Stimulated activated CD4-positive, alpha-beta T cell treated with anti-CD3 and anti-CD28 coated beads, Interleukin-4, amount 100 ng/mL, for 1 hour (primary cell): ENCODE measurements at regions not wholly inside any gene's neighbourhood (a gene's known extent, or its start where the extent isn't known, plus 50 kb on each side); places are given as distances from the start of the nearest gene placed in this dataset.

Experiments used
- DNase-seq: peaks from one replicate; pipeline ENCODE4 v3.0.0-alpha.2; 2020

GRCh38 chr10:24041834-24042233, 167.1 kb upstream of the KIAA1217 start:
- no peak for DNase-seq

DNA sequence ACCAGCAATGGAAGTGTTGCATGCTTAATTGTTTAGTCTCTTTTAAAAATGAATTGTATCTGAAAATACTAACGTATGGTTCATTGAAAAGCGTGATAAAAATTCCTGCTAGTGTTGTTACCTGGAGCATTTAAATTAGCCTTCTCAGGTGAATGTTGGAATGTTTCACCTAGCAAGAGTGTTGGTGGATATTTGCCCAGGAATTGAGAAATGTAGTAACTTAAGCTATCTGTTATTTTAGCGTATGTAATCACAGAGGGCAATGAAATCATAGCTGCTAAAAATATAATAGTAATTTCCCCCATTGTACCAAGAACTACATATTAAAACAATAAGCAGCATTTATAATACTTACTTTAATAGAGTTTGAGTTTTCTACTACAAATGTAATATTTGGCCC, 166.1 kb upstream of the KIAA1217 start:
- no peak for DNase-seq

DNA sequence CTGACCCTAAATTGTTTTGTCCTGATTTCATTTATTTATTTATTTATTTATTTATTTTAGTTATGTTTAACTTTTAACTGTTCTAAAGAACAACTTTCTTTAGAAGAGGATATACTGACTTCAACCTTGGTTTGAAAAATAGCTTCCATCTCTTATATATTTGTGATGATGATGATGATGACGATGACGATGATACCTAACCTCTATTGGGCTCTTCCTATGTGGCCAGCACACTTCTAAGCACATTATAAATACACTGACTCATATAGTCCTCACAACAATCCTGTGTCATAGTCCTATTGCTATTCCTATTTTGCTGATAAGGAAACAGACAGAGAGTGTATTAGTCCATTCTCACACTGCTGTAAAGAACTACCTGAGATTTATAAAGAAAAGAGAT, 162.9 kb upstream of the KIAA1217 start:
- no peak for DNase-seq

DNA sequence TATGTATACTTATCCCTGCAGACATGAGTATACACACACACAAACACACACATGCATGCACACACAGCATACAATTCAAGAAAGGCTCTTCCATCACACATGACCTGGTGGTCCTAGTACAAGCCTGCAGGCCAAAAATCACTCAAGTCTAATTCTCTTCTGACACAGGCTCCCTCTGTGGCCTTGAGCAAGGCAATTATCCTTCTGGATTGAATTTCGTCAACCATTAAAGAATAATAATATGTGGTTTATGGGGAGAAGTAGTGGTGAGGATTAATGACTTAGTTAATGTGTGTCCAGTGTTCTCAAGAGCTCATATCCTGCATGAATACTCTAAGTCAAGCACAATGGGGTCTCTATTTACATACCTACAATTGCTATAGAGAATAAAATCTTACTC, 161.8 kb upstream of the KIAA1217 start:
- DNase-seq: no peak

DNA sequence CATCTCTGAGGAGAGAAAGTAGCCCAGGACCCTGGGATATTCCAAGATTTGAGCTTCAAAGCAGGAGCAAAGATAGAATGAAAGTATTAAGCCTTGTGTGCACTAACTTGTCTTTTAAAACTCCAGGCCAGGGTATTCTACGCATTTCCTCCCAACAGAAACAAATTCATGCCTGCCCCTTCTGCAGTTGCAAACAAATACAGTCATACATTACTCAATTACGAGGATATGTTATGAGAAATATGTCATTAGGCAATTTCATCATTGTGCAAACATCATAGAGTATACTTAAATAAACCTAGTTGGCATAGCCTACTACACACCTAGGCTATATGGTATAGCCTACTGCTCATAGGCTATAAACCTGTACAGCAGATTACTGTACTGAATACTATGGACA, 154.5 kb upstream of the KIAA1217 start:
- no peak for DNase-seq

DNA sequence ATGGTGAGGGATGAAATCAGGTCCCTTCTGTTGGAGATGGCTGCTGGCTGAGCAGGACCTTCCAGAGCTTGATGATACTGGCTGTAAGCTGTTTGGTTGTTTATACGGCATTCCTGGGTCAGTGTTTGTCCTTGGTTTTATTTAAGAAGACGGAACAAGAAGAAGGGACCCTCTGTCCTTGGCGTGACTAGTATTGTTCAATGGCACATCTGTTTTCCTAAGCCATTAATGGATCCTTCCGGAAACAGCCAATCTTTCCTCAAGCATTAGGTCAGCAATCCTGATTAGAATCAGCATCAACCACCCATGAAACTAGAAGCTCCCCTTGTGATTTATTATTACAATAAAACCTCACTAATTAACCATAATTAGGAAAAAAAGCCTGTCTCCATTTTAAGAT, 128.7 kb upstream of the KIAA1217 start:
- DNase-seq: no peak

- no peak for DNase-seq
Measured at GRCh38 chr10:24086296-24087086, 122.4 kb upstream of the KIAA1217 start.

GRCh38 chr10:24091256-24091655, 117.7 kb upstream of the KIAA1217 start:
- no peak for DNase-seq

GRCh38 chr10:24096281-24096680, 112.7 kb upstream of the KIAA1217 start:
- DNase-seq: no peak

DNA sequence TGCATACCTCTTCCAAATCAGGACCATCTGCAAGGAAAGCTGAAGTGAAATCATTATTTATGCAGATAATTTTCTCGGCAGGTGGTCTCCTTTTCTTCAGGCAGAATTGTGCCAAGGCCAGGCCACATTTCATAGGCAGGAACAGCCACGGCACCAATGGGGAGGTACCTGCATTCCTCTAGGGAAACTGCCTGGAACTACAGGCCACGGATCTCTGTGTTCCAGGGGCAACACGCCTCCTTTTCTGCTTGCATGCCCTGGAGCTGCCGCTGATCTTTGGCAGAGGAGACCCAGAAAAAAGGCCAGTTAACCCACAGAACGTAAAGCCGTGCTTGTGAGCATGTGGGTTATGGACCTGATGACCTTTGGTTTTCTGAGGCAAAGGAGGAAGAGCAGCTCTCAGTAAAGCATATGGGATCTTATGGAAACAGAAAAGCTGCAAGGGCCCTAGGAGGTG, 111.2 kb upstream of the KIAA1217 start:
- DNase-seq: no peak

DNA sequence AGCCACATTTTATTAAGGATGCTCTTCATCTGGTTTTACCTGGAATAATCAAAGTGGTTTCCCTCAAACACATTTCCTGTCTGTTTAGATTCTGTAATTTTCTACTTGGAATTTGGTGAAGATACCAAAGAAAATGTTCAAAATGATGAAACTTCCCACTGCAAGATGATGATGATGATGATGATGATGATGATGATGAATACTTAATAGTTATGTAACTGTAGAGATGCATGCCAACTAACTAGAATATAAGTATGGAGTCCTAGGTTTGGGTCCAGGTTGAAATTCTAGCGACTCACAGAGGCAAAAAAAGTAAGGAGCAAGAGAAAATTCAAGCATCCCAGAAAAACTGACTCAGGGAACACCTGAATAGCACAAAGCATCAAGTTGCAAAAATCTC, 104.0 kb upstream of the KIAA1217 start:
- no peak for DNase-seq

DNA sequence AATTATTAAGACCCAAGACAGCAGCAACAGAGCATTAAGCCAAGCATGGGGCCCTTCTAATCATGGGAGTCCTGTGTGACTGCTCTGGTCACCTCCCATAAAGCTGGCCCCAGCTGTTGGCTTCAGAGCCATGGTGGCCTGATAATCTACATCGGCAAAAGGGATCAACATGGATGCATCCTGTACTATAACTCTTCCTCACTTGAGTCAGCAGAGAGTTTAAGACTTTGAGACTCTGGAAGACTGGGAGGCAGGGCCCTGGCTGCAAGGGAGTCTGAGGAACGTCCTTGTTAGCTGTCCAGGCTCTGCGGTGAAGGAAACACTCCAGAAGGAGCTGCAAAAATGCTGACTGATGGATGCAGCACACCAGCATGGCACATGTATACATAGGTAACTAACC, 95.0 kb upstream of the KIAA1217 start:
- no peak for DNase-seq

DNA sequence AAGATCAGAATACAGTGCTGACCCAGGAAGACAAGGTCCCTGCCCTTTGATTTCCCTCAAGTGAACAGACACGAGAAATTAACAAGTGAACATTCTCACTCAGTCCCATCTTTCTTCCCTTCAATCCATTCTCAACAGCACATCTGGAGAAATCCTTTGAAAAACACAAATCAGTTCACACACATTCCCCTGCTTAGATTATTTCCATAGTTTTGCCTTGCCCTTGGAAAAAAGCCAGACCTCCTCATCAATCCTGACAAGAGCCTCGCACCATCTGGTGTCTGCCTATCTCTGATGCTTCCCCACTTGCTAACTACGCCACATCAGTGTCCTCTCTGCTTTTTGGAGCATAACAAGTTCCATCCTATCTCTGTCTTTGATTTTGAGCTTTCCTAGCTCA, 94.4 kb upstream of the KIAA1217 start:
- no peak for DNase-seq

- no peak for DNase-seq
Measured at GRCh38 chr10:24115403-24115802, 93.5 kb upstream of the KIAA1217 start.

DNA sequence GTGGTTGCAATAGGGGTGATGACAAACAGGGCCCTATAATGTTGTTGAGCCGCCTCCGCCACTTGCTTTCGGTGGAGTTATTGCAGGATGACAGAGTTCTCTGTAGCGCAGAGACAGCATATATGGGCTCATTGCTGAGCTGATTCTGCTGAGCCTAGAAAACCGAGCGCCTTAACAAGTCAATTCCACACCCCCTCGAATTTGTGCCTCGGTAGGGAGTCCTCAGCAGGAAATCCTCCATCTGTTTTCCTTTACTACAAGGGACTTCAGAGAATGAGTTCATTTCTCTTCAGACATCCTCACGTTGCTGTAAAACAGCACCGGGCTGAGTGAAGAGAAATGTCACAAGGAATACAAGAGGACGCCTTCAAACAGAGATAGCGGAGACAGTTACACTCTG, 90.7 kb upstream of the KIAA1217 start:
- no peak for DNase-seq

- no peak for DNase-seq
Measured at GRCh38 chr10:24119896-24120295, 89.0 kb upstream of the KIAA1217 start.

DNA sequence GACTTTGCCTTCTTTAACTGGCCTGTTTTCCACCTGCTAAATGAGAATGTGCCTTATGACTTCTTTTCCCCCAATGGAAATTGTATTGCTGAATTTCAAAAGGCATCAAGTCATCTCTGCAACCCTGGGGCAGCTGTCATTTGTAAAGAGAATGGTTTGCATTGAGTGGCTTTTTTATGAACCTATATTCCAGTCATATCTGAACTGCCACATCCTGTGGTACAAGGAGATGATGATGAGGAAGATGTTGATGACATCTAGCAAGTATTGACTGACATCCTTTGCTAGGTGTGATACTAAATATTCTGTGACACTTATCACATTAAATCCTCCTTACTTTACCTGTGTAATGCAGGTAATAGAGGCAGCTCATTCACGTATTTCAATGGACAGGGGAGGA, 88.3 kb upstream of the KIAA1217 start:
- no peak for DNase-seq

DNA sequence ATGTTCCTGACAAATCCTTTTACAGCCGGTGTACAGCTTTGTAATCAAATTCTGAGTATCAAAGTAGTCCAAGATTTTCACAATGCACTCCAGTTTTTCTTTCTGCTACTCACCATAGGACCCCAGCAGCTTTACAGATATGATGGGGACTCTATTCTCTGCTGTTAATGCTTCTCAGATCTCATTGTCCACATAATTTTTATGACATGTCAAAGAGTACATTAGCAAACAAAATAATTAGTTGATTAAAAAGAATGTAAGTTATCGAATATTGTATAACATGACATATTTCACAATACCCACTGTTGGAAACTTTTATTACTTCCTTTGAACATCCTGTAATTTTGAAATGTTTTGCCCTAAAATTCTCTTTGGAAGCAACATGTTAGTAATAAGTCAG, 81.4 kb upstream of the KIAA1217 start:
- no peak for DNase-seq

- no peak for DNase-seq
Measured at GRCh38 chr10:24128066-24128730, 80.7 kb upstream of the KIAA1217 start.

- DNase-seq: no peak
Measured at GRCh38 chr10:24132741-24133140, 76.2 kb upstream of the KIAA1217 start.

- DNase-seq: no peak
Measured at GRCh38 chr10:24133835-24134234, 75.1 kb upstream of the KIAA1217 start.

- DNase-seq: no peak
Measured at GRCh38 chr10:24136070-24136469, 72.9 kb upstream of the KIAA1217 start.

DNA sequence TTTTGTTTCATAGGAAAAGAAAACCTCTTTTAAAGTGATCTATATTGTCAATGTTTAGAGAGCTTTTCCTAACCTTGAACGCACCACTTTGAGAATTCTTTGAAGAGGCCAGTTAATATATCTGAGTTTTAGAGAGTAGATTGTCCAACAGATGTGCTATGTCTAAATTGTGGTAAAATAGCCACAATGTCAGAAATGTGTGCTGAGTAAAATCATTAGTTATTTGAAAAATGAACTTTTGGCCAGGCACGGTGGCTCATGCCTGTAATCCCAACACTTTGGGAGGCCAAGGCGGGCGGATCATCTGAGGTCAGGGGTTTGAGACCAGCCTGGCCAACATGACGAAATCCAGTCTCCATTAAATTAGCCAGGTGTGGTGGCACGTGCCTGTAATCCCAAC, 61.6 kb upstream of the KIAA1217 start:
- no peak for DNase-seq

GRCh38 chr10:24149640-24150039, 59.3 kb upstream of the KIAA1217 start:
- no peak for DNase-seq

DNA sequence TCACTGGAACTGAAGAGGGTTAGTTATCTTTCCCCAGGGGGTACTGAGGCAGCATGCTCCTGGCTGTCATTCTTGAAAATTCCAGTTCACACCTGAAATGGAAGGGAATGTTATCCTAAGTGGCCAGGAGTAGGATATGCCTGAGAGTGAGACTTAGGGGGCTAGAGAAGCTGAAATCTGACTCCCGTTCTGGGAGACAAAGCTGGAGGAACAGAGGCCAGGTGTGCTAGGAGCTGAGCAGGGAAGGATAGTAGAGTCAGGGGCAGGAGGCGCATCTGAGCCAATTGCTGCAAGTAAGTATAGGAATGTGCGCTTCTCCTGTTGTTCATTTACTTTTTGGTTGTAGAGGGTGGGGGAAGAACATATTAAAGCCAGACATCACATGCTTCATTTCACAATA, 58.1 kb upstream of the KIAA1217 start:
- DNase-seq: no peak
